NT2/D1 (cell line): ENCODE measurements at regions not wholly inside any gene's neighbourhood (a gene's known extent, or its start where the extent isn't known, plus 50 kb on each side); places are given as distances from the start of the nearest gene placed in this dataset.

Source experiments
- DNase-seq: peaks from one replicate; pipeline ENCODE4 v3.0.0-alpha.2; 2011; ENCODE audit warnings: low read depth, low spot score
- H3K27me3 ChIP-seq: 2 replicates; pipeline ENCODE4 v1.6.0; 2011; ENCODE audit warnings: mild to moderate bottlenecking; ENCODE audit not compliant: insufficient read length, insufficient read depth
- H3K36me3 ChIP-seq: 2 replicates; pipeline ENCODE4 v1.6.1; 2011; ENCODE audit warnings: mild to moderate bottlenecking, low read length, mixed read lengths; ENCODE audit not compliant: insufficient read depth, insufficient read length
- H3K4me1 ChIP-seq: 2 replicates; pipeline ENCODE4 v1.5.1; 2011; ENCODE audit not compliant: insufficient read depth, insufficient read length
- H3K4me3 ChIP-seq: 2 replicates; pipeline ENCODE4 v1.5.1; 2011; ENCODE audit warnings: low read depth; ENCODE audit not compliant: insufficient read length
- H3K9ac ChIP-seq: 2 replicates; pipeline ENCODE4 v1.6.0; 2011; ENCODE audit warnings: low read depth; ENCODE audit not compliant: insufficient read length
- H3K9me3 ChIP-seq: 2 replicates; pipeline ENCODE4 v1.5.1; 2011; ENCODE audit warnings: mild to moderate bottlenecking, low read length; ENCODE audit not compliant: insufficient read depth
- SUZ12 ChIP-seq: IDR thresholded peaks from 2 replicates; pipeline ENCODE4 v1.6.1; 2011; ENCODE audit not compliant: insufficient read length, insufficient read depth; ENCODE audit errors: extremely low read depth
- YY1 ChIP-seq: IDR thresholded peaks from 2 replicates; pipeline ENCODE4 v1.6.1; 2011; ENCODE audit not compliant: insufficient read length, insufficient read depth
- ZNF274 ChIP-seq: IDR thresholded peaks from 2 replicates; pipeline ENCODE4 v1.6.1; 2011; ENCODE audit warnings: mild to moderate bottlenecking, low read depth, low read length

GRCh38 chr16:9655051-9655450, 527.2 kb downstream of the GRIN2A start:
- Histone ChIP-seq H3K4me3 (no peak overlapping the region), H3K9ac (no peak overlapping the region), H3K4me1 (peaks cover 4% of the 10 kb centered on the region), H3K27me3 (no peaks in the 10 kb centered on the region), H3K9me3 (peaks cover 5% of the 10 kb centered on the region; the same call in 1 of the 2 replicates), H3K36me3 (no peaks in the 10 kb centered on the region)
- no peak for DNase-seq
- no peak for TF ChIP-seq ZNF274
- TF ChIP-seq SUZ12, result no peak
- no peak for TF ChIP-seq YY1

- H3K4me3 ChIP-seq, result no peak overlapping the region
- no peak overlapping the region for H3K9ac ChIP-seq
- H3K9me3 ChIP-seq, result no peaks in the 10 kb centered on the region
- no peaks in the 10 kb centered on the region for H3K27me3 ChIP-seq
- DNase-seq, result no peak
- no peaks in the 10 kb centered on the region for H3K36me3 ChIP-seq
- TF ChIP-seq ZNF274 (no peak), YY1 (no peak), SUZ12 (no peak)
- H3K4me1 ChIP-seq, result peaks cover 4% of the 10 kb centered on the region
Measured at GRCh38 chr16:9657641-9658040, 524.6 kb downstream of the GRIN2A start.

- no peaks in the 10 kb centered on the region for H3K36me3 ChIP-seq
- H3K9ac ChIP-seq, result no peak overlapping the region
- H3K4me1 ChIP-seq, result peaks cover 4% of the 10 kb centered on the region
- DNase-seq, result no peak
- H3K9me3 ChIP-seq, result no peaks in the 10 kb centered on the region
- TF ChIP-seq SUZ12, result no peak
- TF ChIP-seq YY1, result no peak
- no peak for TF ChIP-seq ZNF274
- H3K4me3 ChIP-seq, result no peak overlapping the region
- H3K27me3 ChIP-seq, result no peaks in the 10 kb centered on the region
Measured at GRCh38 chr16:9658164-9658563, 524.1 kb downstream of the GRIN2A start.

GRCh38 chr16:9658586-9658985, 523.6 kb downstream of the GRIN2A start:
- H3K4me3 ChIP-seq, result no peak overlapping the region
- no peaks in the 10 kb centered on the region for H3K36me3 ChIP-seq
- no peaks in the 10 kb centered on the region for H3K27me3 ChIP-seq
- no peak for DNase-seq
- H3K9ac ChIP-seq, result no peak overlapping the region
- peaks cover 4% of the 10 kb centered on the region for H3K4me1 ChIP-seq
- H3K9me3 ChIP-seq, result no peaks in the 10 kb centered on the region
- TF ChIP-seq ZNF274, result no peak
- no peak for TF ChIP-seq YY1
- no peak for TF ChIP-seq SUZ12

GRCh38 chr16:9660898-9661297, 521.3 kb downstream of the GRIN2A start:
- no peaks in the 10 kb centered on the region for H3K36me3 ChIP-seq
- TF ChIP-seq ZNF274 (no peak), SUZ12 (no peak), YY1 (no peak)
- no peaks in the 10 kb centered on the region for H3K27me3 ChIP-seq
- no peaks in the 10 kb centered on the region for H3K9me3 ChIP-seq
- no peak overlapping the region for H3K9ac ChIP-seq
- H3K4me3 ChIP-seq, result no peak overlapping the region
- peaks cover 4% of the 10 kb centered on the region for H3K4me1 ChIP-seq
- DNase-seq, result no peak

- no peak for DNase-seq
- H3K36me3 ChIP-seq, result no peaks in the 10 kb centered on the region
Measured at GRCh38 chr16:9661336-9662017, 520.8 kb downstream of the GRIN2A start.

GRCh38 chr16:9663588-9663987, 518.6 kb downstream of the GRIN2A start:
- no peaks in the 10 kb centered on the region for H3K9me3 ChIP-seq
- H3K27me3 ChIP-seq, result no peaks in the 10 kb centered on the region
- no peak overlapping the region for H3K9ac ChIP-seq
- TF ChIP-seq ZNF274, result no peak
- TF ChIP-seq YY1, result no peak
- TF ChIP-seq SUZ12, result no peak
- peaks cover 3% of the 10 kb centered on the region for H3K4me1 ChIP-seq
- no peak for DNase-seq
- no peaks in the 10 kb centered on the region for H3K36me3 ChIP-seq
- no peak overlapping the region for H3K4me3 ChIP-seq

More at GRCh38 chr16:9661336-9662017, 520.8 kb downstream of the GRIN2A start:
- no peak overlapping the region for H3K4me3 ChIP-seq
- peaks cover 4% of the 10 kb centered on the region for H3K4me1 ChIP-seq
- no peak overlapping the region for H3K9ac ChIP-seq
- H3K27me3 ChIP-seq, result no peaks in the 10 kb centered on the region
- no peaks in the 10 kb centered on the region for H3K9me3 ChIP-seq
- TF ChIP-seq YY1, result no peak
- TF ChIP-seq SUZ12, result no peak
- TF ChIP-seq ZNF274, result no peak
